Parathyroid adenoma (tissue), 2 donors: ENCODE measurements at regions not wholly inside any gene's neighbourhood (a gene's known extent, or its start where the extent isn't known, plus 50 kb on each side); places are given as distances from the start of the nearest gene placed in this dataset.

Experiments used
- H2AFZ ChIP-seq: fragments of 300-600 bp; sonication (generic); one replicate; pipeline ENCODE4 v1.7.0; 2017; ENCODE audit warnings: antibody characterized with exemption, mild to moderate bottlenecking
- H3K27ac ChIP-seq: fragments of 300-600 bp; sonication (generic); one replicate; pipeline ENCODE4 v1.7.0; 2017
- H3K27me3 ChIP-seq: fragments of 300-600 bp; sonication (generic); one replicate; pipeline ENCODE4 v1.7.0; 2017; ENCODE audit warnings: low read length; ENCODE audit not compliant: control insufficient read depth, insufficient read depth
- H3K36me3 ChIP-seq: fragments of 300-600 bp; sonication (generic); one replicate; pipeline ENCODE4 v1.7.0; 2017; ENCODE audit warnings: low read length; ENCODE audit not compliant: control insufficient read depth, insufficient read depth
- H3K4me1 ChIP-seq: fragments of 300-600 bp; sonication (generic); one replicate; pipeline ENCODE4 v1.7.0; 2017; ENCODE audit warnings: control low read depth
- H3K4me2 ChIP-seq: fragments of 300-600 bp; sonication (generic); one replicate; pipeline ENCODE4 v1.7.0; 2017; ENCODE audit warnings: low read length
- H3K4me3 ChIP-seq: fragments of 300-600 bp; sonication (generic); one replicate; pipeline ENCODE4 v1.7.0; 2017; ENCODE audit warnings: low read depth, low read length
- H3K79me2 ChIP-seq: fragments of 300-600 bp; sonication (generic); one replicate; pipeline ENCODE4 v1.7.0; 2017; ENCODE audit warnings: control low read depth
- H3K9ac ChIP-seq: fragments of 300-600 bp; sonication (generic); one replicate; pipeline ENCODE4 v1.7.0; 2017; ENCODE audit warnings: mild to moderate bottlenecking
- H3K9me3 ChIP-seq: fragments of 300-600 bp; sonication (generic); one replicate; pipeline ENCODE4 v1.7.0; 2017; ENCODE audit warnings: low read length; ENCODE audit not compliant: control insufficient read depth
- CTCF ChIP-seq: fragments of 300-600 bp; sonication (generic); IDR thresholded peaks from one replicate; pipeline ENCODE4 v1.7.0; 2017; ENCODE audit warnings: antibody characterized with exemption, mild to moderate bottlenecking
- donor health status: primary hyperparathyroidism.

- H3K27ac ChIP-seq, result no peak overlapping the region
- no peaks in the 10 kb centered on the region for H3K27me3 ChIP-seq
- no peak overlapping the region for H3K9ac ChIP-seq
- no peaks in the 10 kb centered on the region for H3K36me3 ChIP-seq
- no peaks in the 10 kb centered on the region for H3K4me1 ChIP-seq
- no peak for TF ChIP-seq CTCF
- H3K79me2 ChIP-seq, result no peaks in the 10 kb centered on the region
- no peak overlapping the region for H2AFZ ChIP-seq
- H3K4me2 ChIP-seq, result no peak overlapping the region
- no peaks in the 10 kb centered on the region for H3K9me3 ChIP-seq
- no peak overlapping the region for H3K4me3 ChIP-seq
Observed at GRCh38 chr7:124255041-124255655, 222.3 kb upstream of the TMEM229A start.

- Histone ChIP-seq H2AFZ (no peak overlapping the region), H3K9ac (no peak overlapping the region), H3K79me2 (no peaks in the 10 kb centered on the region), H3K27me3 (no peaks in the 10 kb centered on the region), H3K4me2 (no peak overlapping the region), H3K4me1 (no peaks in the 10 kb centered on the region), H3K9me3 (no peaks in the 10 kb centered on the region), H3K36me3 (no peaks in the 10 kb centered on the region), H3K27ac (no peak overlapping the region), H3K4me3 (no peak overlapping the region)
- TF ChIP-seq CTCF, result no peak
Observed at GRCh38 chr7:124254396-124254795, 221.5 kb upstream of the TMEM229A start.

GRCh38 chr7:124251636-124252035 lies 218.8 kb upstream of the TMEM229A start:
- H3K9me3 ChIP-seq, result no peaks in the 10 kb centered on the region
- H3K27me3 ChIP-seq, result no peaks in the 10 kb centered on the region
- no peaks in the 10 kb centered on the region for H3K36me3 ChIP-seq
- H3K4me2 ChIP-seq, result no peak overlapping the region
- no peaks in the 10 kb centered on the region for H3K4me1 ChIP-seq
- H2AFZ ChIP-seq, result no peak overlapping the region
- no peak overlapping the region for H3K4me3 ChIP-seq
- no peak for TF ChIP-seq CTCF
- H3K79me2 ChIP-seq, result no peaks in the 10 kb centered on the region
- no peak overlapping the region for H3K27ac ChIP-seq
- no peak overlapping the region for H3K9ac ChIP-seq

GRCh38 chr7:124250297-124251034 lies 217.6 kb upstream of the TMEM229A start:
- H3K9me3 ChIP-seq, result no peaks in the 10 kb centered on the region
- no peak overlapping the region for H3K4me2 ChIP-seq
- H3K4me1 ChIP-seq, result no peaks in the 10 kb centered on the region
- H2AFZ ChIP-seq, result no peak overlapping the region
- no peak overlapping the region for H3K9ac ChIP-seq
- no peak overlapping the region for H3K4me3 ChIP-seq
- H3K27ac ChIP-seq, result no peak overlapping the region
- no peaks in the 10 kb centered on the region for H3K27me3 ChIP-seq
- H3K79me2 ChIP-seq, result no peaks in the 10 kb centered on the region
- H3K36me3 ChIP-seq, result no peaks in the 10 kb centered on the region
- TF ChIP-seq CTCF, result no peak

GRCh38 chr7:124247691-124248090 lies 214.8 kb upstream of the TMEM229A start:
- Histone ChIP-seq H3K4me3 (no peak overlapping the region), H3K27me3 (no peaks in the 10 kb centered on the region), H3K9me3 (no peaks in the 10 kb centered on the region), H2AFZ (no peak overlapping the region), H3K4me1 (no peaks in the 10 kb centered on the region), H3K36me3 (no peaks in the 10 kb centered on the region), H3K79me2 (no peaks in the 10 kb centered on the region), H3K9ac (no peak overlapping the region), H3K27ac (no peak overlapping the region), H3K4me2 (no peak overlapping the region)
- TF ChIP-seq CTCF, result no peak
